ENCODE measurements at regions not wholly inside any gene's neighbourhood (a gene's known extent, or its start where the extent isn't known, plus 50 kb on each side); places are given as distances from the start of the nearest gene placed in this dataset.

DNA sequence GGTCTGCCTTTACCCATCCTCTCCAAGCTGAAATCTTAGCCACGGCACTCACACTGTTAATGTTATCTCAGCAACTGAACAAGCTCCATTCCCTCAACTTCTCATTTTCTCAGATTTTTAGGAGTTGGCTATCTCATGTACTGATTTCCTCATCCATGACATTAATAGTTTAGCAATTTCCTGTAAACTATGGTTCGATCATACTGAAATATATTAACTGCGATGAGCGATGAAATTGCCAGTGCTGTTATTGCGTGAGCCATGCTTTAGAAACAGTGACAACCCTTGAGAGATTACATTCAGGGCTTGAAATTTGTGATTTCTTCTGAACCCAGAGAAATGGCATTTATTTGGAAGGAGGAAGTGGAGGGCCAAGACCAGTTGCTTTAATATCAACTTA is 223.7 kb downstream of the GPAT3 start:
- H4K91ac ChIP-seq (ENCODE audit: insufficient read length, low read depth, low read length): no peak overlapping the region
- H3K4me1 ChIP-seq (ENCODE audit: insufficient read depth, low read length): no peaks in the 10 kb centered on the region; the same call in 1 of the 2 replicates
- no peak overlapping the region for H3T11ph ChIP-seq (ENCODE audit: low read length)
- no peaks in the 10 kb centered on the region for H3K27me3 ChIP-seq (ENCODE audit: insufficient read depth, low read length)
- no peak overlapping the region for H3K23ac ChIP-seq (ENCODE audit: insufficient read length, low read depth, low read length)
- no peak overlapping the region for H2BK12ac ChIP-seq (ENCODE audit: insufficient read length, low read depth, low read length)
- no CpG with 5 or more reads among the region's 5 CpGs for WGBS (ENCODE audit: extremely low coverage, insufficient read length, low lambda C conversion rate)
- no peak overlapping the region for H2BK5ac ChIP-seq (ENCODE audit: insufficient read length, low read length)
- H4K20me1 ChIP-seq (ENCODE audit: control insufficient read depth, insufficient read depth, insufficient read length): no peaks in the 10 kb centered on the region
- no peaks in the 10 kb centered on the region for H3K9me3 ChIP-seq (ENCODE audit: control insufficient read depth, low read depth, low read length)
- Mint-ChIP-seq H3K36me3 (ENCODE audit: insufficient read depth in 1 of 3, low read depth in 3 of 3) (no peaks in the 10 kb centered on the region; a peak in 1 of 7 replicates), H3K4me1 (peaks cover 12% of the 10 kb centered on the region in 2 experiments), H3K4me3 (no peak overlapping the region), H3K9me3 (no peaks in the 10 kb centered on the region), H3K27me3 (ENCODE audit: low read depth) (peaks cover 2% of the 10 kb centered on the region; the same call in 1 of the 2 replicates), H3K27ac (no peak overlapping the region)
- no peak overlapping the region for H3K18ac ChIP-seq (ENCODE audit: insufficient read length, low read depth, low read length)
- TF ChIP-seq, protein P1, sequence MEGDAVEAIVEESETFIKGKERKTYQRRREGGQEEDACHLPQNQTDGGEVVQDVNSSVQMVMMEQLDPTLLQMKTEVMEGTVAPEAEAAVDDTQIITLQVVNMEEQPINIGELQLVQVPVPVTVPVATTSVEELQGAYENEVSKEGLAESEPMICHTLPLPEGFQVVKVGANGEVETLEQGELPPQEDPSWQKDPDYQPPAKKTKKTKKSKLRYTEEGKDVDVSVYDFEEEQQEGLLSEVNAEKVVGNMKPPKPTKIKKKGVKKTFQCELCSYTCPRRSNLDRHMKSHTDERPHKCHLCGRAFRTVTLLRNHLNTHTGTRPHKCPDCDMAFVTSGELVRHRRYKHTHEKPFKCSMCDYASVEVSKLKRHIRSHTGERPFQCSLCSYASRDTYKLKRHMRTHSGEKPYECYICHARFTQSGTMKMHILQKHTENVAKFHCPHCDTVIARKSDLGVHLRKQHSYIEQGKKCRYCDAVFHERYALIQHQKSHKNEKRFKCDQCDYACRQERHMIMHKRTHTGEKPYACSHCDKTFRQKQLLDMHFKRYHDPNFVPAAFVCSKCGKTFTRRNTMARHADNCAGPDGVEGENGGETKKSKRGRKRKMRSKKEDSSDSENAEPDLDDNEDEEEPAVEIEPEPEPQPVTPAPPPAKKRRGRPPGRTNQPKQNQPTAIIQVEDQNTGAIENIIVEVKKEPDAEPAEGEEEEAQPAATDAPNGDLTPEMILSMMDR (conservative IDR thresholded peaks at IDR 0.05): no peak
- H2BK120ac ChIP-seq (ENCODE audit: low read depth, low read length, poor library complexity, severe bottlenecking): no peak overlapping the region
- H3K9ac ChIP-seq (ENCODE audit: extremely low read depth, insufficient read length, low read length): no peak overlapping the region
- no peak overlapping the region for H3K14ac ChIP-seq (ENCODE audit: insufficient read depth, low read length)
- no peak overlapping the region for H3K27ac ChIP-seq (ENCODE audit: insufficient read length, low read depth, low read length)
- no peak overlapping the region for H3K56ac ChIP-seq (ENCODE audit: insufficient read length, low read depth, low read length)
- H3K23me2 ChIP-seq (ENCODE audit: insufficient read length, low read depth, low read length, poor library complexity, severe bottlenecking): no peaks in the 10 kb centered on the region
- H2AFZ ChIP-seq (ENCODE audit: low read length): no peak overlapping the region
- H3K79me1 ChIP-seq (ENCODE audit: insufficient read depth, low read depth, low read length, poor library complexity, severe bottlenecking): no peaks in the 10 kb centered on the region
- H3K4me2 ChIP-seq (ENCODE audit: insufficient read depth, insufficient read length, low read length): no peak overlapping the region
- no peak overlapping the region for H4K5ac ChIP-seq (ENCODE audit: insufficient read length, low read depth, low read length)
- H4K8ac ChIP-seq (replicated peaks; ENCODE audit: insufficient read length, low read depth, low read length): no peak overlapping the region
- H2BK15ac ChIP-seq (ENCODE audit: low read depth, low read length): no peak overlapping the region
- H2AK5ac ChIP-seq (ENCODE audit: insufficient read length, low read length): no peak overlapping the region
- no peaks in the 10 kb centered on the region for H3K79me2 ChIP-seq (ENCODE audit: insufficient read depth, low read length)
- DNase-seq: no peak
- H2BK20ac ChIP-seq (ENCODE audit: low read depth, low read length, poor library complexity, severe bottlenecking): no peak overlapping the region
- H3K4ac ChIP-seq (ENCODE audit: low read depth, low read length): no peak overlapping the region
